ENCODE measurements at regions not wholly inside any gene's neighbourhood (a gene's known extent, or its start where the extent isn't known, plus 50 kb on each side); places are given as distances from the start of the nearest gene placed in this dataset.

DNA sequence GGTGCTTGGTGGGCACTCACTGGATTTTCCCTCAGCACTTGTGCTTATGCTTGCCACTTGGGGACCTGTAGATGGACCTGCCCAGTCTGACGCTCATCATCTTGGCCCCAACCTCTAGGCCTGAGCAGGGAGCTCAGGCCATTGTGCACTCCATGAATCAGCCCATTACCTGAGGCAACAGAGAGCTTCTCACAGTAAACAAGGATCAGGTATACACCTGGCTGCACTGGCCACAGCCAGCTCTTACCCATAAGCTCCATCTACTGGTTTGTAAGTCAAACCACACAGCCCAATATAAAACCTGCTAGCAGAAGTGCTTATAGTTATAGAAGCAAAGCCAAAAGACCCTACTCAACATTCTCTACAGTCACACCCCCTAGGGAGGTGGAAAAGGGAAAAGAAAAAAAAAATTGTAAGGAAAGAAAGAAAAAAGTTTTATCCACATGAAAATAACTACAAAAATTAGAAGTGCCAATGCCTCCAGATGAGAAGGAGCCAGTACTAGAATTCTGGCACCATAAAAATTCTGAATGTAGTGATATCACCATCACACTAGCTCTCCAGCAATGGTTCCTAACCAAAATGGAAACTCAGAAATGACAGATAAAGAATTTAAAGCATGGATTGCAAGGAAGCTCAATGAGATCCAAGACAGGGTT lies 87.8 kb upstream of the CDH5 start:
- TF ChIP-seq, protein P1, sequence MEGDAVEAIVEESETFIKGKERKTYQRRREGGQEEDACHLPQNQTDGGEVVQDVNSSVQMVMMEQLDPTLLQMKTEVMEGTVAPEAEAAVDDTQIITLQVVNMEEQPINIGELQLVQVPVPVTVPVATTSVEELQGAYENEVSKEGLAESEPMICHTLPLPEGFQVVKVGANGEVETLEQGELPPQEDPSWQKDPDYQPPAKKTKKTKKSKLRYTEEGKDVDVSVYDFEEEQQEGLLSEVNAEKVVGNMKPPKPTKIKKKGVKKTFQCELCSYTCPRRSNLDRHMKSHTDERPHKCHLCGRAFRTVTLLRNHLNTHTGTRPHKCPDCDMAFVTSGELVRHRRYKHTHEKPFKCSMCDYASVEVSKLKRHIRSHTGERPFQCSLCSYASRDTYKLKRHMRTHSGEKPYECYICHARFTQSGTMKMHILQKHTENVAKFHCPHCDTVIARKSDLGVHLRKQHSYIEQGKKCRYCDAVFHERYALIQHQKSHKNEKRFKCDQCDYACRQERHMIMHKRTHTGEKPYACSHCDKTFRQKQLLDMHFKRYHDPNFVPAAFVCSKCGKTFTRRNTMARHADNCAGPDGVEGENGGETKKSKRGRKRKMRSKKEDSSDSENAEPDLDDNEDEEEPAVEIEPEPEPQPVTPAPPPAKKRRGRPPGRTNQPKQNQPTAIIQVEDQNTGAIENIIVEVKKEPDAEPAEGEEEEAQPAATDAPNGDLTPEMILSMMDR (IDR thresholded peaks at IDR 0.05) = no peak
- no peak for TF ChIP-seq POLR2A (IDR thresholded peaks at IDR 0.05)
